ENCODE measurements at regions not wholly inside any gene's neighbourhood (a gene's known extent, or its start where the extent isn't known, plus 50 kb on each side); places are given as distances from the start of the nearest gene placed in this dataset.
A peak's percentile ranks its signal among the peaks of the same experiment; 100 is the strongest.

DNA sequence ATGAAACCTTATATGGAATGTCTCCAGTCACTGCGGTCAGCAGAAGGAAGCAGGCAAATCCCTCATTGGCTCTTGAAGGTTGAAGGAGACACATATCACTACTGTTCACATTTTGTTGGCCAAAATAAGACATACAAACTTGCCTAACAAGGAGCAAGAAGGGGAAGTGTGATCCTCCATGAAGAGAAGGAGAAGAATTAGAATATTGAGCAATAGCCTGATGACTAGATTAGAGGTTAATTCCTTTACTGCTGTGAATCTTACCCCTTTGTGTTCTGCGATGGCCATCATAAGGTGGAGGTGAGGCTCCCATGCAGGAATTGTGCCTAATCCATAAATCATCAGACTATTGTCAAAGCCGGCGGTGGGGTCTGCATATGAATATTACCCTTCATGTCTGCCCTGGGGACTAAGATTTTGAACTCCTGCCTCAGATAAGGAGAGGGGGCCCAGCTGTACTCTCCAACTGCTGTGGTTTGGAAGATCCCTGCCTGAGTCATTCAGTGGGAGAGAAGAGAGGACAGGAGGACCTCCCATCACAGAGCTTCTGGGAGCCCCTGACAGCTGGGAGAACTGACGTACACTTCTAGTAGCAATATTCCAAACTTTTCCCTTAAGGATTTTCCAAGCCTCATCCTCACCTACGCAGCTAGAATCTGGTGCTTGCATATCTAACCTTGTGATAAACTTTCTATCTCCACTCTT lies 398.5 kb downstream of the REEP3 start:
- Mint-ChIP-seq H3K36me3 (no peaks in the 10 kb centered on the region), H3K4me3 (no peak overlapping the region), H3K9me3 (no peaks in the 10 kb centered on the region), H3K27me3 (ENCODE audit: low read depth) (no peaks in the 10 kb centered on the region), H3K4me1 (peaks cover 23% of the 10 kb centered on the region), H3K27ac (no peak overlapping the region)
- no peak for TF ChIP-seq CTCF (IDR thresholded peaks at IDR 0.05; ENCODE audit: unreplicated experiment)
- no peak for DNase-seq (ENCODE audit: low spot score in 2 of 2, unreplicated experiment in 2 of 2)

DNA sequence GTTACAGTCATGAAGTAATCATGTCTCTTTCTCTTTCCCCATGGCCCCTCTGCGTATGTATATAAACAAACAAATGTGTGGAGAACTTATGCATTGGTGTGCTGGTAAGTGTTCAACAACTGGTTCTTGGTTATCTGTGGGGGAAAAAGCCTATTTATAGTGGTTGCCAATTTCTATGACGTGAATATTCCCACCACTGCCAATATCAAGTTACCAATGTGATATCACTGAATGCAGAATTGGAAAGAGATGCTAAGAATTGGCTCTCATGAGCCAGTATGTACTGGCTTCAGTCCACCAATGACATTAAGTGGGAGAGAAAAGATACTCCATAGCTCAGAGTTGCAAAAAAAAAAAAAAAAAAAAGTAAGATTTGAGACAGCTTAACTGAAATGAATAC lies 399.7 kb downstream of the REEP3 start:
- peaks cover 23% of the 10 kb centered on the region for H3K4me1 Mint-ChIP-seq
- no peaks in the 10 kb centered on the region for H3K27me3 Mint-ChIP-seq (ENCODE audit: low read depth)
- H3K36me3 Mint-ChIP-seq = no peaks in the 10 kb centered on the region

DNA sequence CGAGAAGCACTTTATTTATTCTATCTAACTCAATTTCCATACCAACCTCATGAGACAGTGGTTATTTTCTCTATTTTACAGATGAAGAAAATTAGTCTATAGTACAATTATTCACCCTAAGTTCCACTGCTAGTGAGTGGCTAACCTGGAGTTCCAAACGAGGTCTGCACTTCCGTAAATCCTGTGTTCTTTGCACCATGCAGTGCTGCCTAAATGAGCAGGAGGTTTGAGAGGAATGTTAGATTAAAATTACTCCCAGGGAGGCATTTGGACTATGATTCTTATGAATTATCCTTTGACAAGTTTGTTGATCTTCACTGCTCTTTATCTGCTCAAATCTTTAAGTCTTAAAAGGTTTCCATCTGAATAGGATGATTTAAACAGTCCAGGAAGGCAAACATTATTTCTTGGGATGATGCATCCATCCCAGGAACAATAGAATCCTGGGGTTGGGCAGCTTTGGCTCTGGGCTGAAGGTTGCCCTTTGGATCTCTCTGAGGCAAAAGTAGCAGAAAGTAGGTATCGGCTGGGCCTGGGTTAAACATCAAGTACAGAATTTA lies 400.8 kb downstream of the REEP3 start:
- DNase-seq (ENCODE audit: low spot score in 2 of 2, unreplicated experiment in 2 of 2) = no peak
- Mint-ChIP-seq H3K27ac (peak overlapping the region; percentile 4), H3K9me3 (peaks cover 6% of the 10 kb centered on the region), H3K4me3 (no peak overlapping the region), H3K36me3 (no peaks in the 10 kb centered on the region), H3K4me1 (peaks cover 20% of the 10 kb centered on the region), H3K27me3 (ENCODE audit: low read depth) (no peaks in the 10 kb centered on the region)
- TF ChIP-seq CTCF (IDR thresholded peaks at IDR 0.05; ENCODE audit: unreplicated experiment) = no peak

More for the DNA sequence above, 399.7 kb downstream of the REEP3 start:
- Mint-ChIP-seq H3K9me3 (peaks cover 6% of the 10 kb centered on the region), H3K27ac (no peak overlapping the region), H3K4me3 (no peak overlapping the region)
- no peak for TF ChIP-seq CTCF (IDR thresholded peaks at IDR 0.05; ENCODE audit: unreplicated experiment)
- no peak for DNase-seq (ENCODE audit: low spot score in 2 of 2, unreplicated experiment in 2 of 2)

GRCh38 chr10:63922468-63923284 lies 401.5 kb downstream of the REEP3 start:
- Mint-ChIP-seq H3K36me3 (no peaks in the 10 kb centered on the region), H3K27me3 (ENCODE audit: low read depth) (no peaks in the 10 kb centered on the region), H3K4me1 (peaks cover 14% of the 10 kb centered on the region), H3K9me3 (peaks cover 6% of the 10 kb centered on the region), H3K27ac (peak overlapping the region; percentile 4), H3K4me3 (no peak overlapping the region)
- TF ChIP-seq CTCF (IDR thresholded peaks at IDR 0.05; ENCODE audit: unreplicated experiment) = no peak
- DNase-seq (ENCODE audit: low spot score in 2 of 2, unreplicated experiment in 2 of 2) = no peak

GRCh38 chr10:63929831-63930467 lies 408.7 kb downstream of the REEP3 start:
- peak; percentile 56 to 73 for DNase-seq (ENCODE audit: low spot score in 2 of 2, unreplicated experiment in 2 of 2)
- no peak overlapping the region for H3K4me3 Mint-ChIP-seq
- H3K27ac Mint-ChIP-seq = no peak overlapping the region
- no peaks in the 10 kb centered on the region for H3K27me3 Mint-ChIP-seq (ENCODE audit: low read depth)
- no peak for TF ChIP-seq CTCF (IDR thresholded peaks at IDR 0.05; ENCODE audit: unreplicated experiment)
- peaks cover 6% of the 10 kb centered on the region for H3K9me3 Mint-ChIP-seq
- no peaks in the 10 kb centered on the region for H3K36me3 Mint-ChIP-seq
- H3K4me1 Mint-ChIP-seq = peaks cover 13% of the 10 kb centered on the region

Measured in mesothelial cell of epicardium (in vitro differentiated cells).